Stimulated activated CD8-positive, alpha-beta memory T cell treated with anti-CD3 and anti-CD28 coated beads, Interleukin-4, amount 100 ng/mL, for 48 hours (primary cell): ENCODE measurements at regions not wholly inside any gene's neighbourhood (a gene's known extent, or its start where the extent isn't known, plus 50 kb on each side); places are given as distances from the start of the nearest gene placed in this dataset.

Experiments
- DNase-seq: peaks from one replicate; pipeline ENCODE4 v3.0.0-alpha.2; 2020

DNA sequence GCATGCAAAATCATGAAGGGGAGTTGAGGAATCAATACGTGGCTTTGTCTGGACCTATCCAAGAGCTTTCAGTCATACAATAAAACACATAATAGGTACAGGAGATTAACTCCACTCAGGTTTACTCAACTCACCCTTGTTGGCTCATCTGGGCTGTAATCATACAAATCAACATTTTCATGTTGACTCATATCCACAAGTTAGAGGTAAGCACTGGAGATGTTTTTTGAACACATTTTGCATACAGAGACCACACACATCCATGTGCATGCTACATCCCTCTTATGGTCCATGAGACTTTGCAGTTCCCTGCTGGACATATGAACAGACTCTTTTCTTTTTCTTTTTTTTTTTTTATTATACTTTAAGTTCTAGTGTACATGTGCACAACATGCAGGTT, 336.9 kb upstream of the PIK3C3 start:
- DNase-seq, result no peak

DNA sequence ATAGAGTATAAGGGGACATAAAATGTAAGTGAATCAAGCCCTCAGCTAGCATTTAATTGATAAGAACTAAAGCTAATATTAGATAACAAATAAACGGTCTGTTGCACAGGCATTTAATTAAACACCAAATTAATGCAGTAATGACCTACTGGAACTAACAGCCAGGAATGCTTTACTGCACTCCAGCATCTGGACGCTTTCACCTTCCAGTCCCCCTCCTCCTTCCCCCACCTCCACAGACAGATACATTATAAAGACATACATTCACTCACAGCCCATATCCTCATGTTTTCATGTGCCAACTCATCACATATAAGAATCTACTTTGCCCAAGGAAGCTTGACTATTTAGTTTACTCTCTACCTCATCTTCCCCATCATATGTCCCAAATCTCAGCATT, 337.4 kb upstream of the PIK3C3 start:
- no peak for DNase-seq

DNA sequence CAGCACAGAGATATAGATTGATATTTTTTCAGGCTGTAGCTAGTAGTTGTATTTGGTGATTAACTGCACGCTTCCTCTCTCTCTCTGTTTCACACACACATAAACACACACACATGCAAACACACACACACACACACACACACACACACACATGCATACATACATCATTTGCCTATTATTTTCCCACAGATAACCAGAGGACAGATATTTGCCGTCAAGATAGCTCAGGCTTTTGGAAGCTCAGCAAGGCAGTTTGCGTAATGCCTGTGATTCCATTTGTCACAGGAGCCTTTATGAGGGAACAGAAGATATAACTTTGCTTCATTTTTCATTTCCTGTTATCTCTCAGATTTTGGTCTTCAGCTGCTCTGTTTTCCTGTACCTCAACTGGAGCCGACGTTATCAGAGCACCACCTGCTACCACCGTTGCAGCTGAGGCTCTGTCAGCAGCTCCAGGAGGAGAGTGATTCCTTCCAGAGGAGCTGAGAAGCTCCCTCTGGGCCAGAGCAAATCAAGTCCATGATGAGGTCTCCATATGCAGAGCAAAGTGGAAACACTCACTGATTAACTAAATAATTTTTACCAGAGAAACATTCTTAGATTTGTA, 341.9 kb upstream of the PIK3C3 start:
- no peak for DNase-seq

DNA sequence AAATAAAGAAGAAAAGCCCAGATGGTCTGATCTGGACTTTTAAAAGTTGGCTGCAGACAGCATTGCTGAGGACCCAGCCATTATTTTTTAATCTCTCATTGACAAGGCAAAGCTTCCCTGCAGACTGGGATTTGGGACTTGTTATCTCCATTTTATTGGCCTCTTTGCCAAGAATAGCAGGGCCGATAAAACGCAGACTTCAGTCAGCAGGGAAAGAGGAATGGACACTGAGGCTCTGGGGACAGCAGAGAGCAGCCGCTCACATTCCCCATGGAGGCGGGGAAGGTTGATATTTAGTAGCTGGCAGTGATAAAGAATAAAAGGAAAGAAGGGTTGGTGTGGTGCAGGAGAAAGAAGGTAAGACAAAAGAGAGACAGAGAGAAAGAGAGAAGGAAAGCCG, 350.1 kb upstream of the PIK3C3 start:
- DNase-seq, result no peak

DNA sequence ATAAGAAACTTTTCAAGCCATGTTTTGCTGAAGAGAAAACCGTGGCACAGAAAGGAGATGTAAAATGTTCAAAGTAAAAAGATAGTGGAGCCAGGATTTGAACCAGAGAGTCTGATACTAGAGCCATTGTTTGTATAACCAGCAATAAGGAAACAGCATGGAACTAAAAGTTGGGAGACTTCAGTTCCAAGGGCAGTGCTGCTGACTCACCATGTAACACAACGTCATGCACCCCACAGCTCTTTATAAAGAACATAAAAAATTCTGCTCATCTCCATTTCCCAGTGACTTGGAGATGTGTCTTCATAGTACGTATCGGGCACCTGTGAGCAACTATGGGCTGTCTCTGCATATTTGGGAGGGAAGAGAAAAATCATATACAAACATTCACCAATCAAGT, 353.0 kb upstream of the PIK3C3 start:
- no peak for DNase-seq

DNA sequence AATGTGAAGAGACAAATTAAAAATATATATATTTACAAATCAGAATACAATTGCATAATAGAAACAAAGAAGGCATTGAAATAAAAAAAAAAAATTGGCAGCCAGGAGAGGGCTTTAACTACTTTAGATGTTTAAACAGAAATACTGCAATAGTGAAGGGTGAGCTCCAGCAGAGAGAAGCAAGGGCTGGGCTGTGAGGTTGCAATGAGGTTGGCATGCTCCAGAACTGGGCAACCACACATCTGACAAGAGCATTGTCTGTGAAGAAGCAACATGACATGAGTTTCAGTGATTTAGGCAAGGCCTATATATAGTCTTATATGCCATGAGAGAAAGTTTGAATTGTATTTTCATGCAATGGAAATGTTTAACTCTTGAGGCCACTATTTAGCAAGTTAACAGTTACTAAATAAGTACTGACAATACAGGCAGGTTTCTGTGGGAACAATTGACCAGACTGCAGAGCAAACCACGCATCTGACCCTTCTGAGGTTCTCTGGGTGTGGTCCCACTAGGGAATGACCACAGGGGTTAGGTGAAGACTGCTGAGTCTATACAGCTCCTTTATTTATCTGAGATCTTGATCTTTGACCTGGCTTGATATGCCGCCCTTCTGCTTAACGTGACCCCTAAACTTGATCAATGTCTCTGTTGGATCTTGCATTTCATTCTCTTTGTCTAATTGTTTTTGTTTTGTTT, 354.2 kb upstream of the PIK3C3 start:
- DNase-seq, result no peak

DNA sequence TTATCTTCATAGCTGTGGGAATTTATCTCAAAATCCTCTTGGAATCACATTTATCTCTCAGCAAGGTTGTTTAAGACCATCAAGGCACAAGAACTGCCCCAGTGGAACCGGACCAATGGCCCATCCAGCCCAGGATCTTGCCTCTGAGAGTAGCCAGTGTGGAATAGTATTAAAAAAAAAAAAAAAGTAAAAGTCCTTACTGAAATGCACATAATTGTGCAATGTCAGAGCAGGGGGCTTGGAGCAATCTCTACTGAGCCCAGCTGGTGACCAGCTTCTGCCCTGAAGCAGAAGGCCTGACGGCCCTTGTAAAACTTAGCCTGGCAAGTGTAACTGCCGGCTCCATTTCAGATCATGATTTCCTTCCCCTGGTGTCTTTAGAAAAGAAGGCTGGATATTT, 355.6 kb upstream of the PIK3C3 start:
- DNase-seq, result no peak

DNA sequence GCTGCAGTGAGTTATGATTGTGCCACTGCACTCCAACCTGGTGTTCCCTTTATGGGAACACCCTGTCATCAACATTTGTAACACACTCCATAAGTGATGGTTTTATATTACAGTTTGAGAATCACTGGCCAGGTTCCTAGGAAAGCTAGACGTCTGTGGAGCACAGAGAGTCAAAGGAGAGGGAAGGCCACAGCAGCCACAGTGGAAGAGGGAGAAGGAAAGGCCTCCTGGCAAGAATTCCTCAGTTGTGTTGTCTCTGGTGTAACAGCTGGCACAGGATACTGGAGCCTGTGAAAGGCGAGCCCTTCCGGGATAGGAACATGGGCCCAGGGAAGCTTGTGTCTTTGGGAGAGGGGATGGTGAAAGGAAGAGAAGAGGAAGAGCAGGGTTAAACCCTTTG, 360.5 kb upstream of the PIK3C3 start:
- no peak for DNase-seq

DNA sequence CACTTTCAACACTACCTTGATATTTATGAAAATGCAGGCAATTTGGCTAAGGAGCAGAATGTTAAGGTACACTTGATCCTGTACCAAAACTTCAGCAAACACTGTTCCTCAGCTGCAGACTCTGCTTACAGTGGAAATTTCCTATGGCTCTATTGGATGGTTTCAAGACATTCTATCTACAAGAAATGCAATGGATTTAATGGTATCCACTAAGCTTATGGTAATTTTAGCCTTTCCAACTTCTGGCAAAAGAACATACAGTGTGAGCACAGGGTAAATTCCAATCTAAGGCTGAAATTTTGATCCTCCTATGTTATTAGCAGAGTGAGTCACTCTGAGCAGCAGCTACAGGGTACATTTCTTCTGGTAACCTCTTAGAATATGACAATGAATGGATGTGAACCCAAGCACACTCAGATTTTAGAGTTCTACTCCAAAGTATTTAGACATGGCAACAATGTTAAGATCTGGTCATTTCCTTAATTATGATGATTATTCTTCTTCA, 361.8 kb upstream of the PIK3C3 start:
- DNase-seq, result no peak

DNA sequence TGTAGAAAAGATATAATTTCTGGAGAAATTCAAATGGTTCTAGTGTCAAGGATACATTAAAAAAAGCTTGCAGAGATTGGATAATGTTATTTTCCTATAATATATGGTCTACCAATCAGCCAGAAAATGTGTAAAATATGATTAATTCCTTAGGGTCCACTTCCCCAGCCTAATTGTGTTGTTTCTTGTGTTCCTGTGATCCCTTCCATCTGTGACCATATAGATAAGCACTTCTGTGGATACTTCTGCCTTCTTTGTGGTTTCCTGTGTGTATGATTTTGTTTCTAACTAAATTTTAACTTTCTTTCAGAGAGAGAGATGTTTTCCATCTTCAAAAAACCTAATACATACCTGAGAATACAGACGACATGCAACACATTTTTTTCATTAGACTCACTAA, 367.1 kb upstream of the PIK3C3 start:
- no peak for DNase-seq

DNA sequence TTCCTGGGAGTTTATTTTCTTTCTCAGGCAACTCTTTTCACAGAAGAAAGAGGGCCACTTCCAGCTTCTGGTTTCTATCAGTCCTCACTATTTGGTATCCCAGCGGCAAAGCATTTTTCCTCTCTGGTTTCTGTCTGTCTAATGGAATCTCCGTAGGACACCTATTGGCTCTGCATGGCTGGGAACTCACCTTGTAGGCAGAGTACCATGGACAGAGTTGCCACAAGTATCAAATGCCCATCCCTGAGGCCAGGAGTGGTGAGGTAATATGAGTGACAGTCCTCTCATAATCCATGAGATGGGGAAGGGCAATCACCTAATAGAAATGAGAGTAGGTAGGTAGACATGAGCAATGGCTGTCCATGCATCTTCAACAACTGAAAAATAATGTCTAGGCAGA, 369.5 kb upstream of the PIK3C3 start:
- no peak for DNase-seq

DNA sequence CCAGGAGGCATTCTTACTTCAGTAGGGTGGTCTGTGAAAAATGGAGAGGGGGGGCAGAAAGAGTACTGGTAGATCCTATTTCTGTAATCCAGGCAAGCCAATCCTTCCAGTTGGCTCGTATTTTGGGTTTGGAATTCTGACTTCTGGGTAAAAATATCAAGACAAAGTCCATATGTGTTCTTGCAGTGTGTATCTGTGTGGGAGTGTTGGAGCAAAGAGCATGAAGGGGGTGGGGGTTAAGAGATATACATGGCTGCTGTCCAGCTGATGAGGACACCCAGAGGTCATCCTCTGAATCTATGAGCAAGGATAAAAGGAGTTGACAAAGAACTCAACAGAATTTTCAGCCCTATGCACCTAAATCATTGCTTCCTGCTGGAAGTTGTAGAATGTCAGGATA, 375.8 kb upstream of the PIK3C3 start:
- DNase-seq, result no peak

DNA sequence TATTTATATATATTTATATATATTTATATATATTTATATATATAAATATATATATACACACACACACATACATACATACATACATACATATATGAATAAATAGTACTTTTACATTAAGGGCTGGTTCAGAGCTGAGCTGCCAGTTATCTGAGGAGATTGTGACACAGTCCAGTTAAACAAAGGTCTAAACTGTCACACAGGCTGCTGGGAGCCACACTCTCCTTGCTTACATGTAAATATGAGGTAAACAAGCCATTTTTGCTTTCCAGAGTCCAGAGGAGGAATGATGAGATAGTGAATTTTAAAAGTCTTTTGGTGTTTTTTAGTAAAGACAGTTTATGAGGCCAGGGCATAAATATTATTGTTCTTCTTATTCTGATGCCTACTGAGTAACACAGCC, 377.5 kb upstream of the PIK3C3 start:
- DNase-seq, result no peak

DNA sequence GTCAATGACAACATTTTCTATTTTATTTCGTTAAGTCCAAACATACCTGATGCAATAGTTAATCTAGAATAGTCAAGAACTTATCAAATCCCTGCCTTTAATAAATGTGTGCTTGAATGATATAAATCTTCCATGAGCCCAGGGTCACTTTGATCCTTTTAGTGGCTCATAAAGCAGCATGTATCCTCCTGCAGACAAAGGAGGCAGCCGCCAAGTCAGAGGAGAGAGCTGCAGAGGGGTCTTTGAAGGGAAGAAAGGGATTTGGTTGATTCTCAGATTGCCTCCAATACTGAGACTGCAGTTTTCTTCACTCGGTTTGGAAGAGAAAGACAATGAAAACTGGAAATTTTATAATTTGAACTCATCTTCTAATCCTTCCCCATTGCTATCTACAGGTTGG, 378.4 kb upstream of the PIK3C3 start:
- DNase-seq, result no peak

DNA sequence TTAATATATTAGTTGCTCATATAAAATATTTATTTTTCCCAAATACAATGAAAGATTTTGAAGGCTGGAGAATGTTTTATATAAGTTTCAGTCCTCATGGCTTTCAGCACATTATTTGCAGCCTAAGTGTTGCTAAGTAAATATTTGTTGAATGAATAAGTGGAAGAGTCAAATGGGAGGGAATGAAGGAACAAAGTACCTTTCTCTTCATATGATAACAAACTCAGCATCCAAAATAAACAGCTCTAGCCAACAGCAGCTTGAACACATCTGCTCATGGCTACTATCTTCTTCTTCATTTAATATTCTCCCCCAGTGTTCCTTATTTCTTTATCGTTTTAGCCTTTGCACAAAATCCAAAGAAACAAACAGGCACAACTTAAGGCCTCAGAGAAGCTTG, 385.2 kb upstream of the PIK3C3 start:
- no peak for DNase-seq

DNA sequence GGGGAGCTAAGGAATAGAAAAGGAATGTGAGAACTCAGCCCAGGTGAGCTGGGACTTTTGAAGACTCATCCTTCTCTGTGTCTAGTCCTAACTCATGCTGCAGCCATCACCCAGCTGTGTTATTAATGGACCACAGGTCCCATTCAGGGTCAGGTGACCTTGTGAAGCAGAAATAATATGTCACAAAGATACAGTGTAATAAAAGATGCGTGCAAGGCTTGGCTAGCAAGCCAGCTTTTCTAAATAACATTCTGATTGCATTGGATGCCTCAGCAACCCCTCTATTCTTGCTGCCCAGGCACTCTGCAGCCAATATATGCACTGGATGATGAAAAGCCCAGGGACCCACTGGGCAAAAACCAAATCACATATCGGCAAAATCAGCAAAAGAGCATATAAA, 393.1 kb upstream of the PIK3C3 start:
- no peak for DNase-seq

DNA sequence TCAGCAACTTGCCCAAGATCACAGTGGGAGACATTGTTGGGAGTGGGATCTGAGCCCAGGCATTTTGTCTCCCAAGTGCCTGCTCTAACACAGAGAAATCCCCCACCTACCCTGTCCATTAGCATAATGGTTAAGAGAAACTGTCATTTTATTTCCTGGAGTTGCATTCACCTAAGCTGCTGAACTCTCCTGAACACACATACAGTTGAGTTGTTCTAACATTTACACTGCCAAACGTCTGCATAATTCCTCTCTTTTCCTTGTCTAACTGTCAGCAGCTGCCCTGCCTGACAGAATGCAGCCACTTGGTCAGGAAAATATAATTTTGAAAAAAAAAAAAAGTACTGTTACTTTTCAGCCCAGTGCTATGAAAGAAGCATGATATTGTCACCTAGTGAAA, 396.3 kb upstream of the PIK3C3 start:
- no peak for DNase-seq

DNA sequence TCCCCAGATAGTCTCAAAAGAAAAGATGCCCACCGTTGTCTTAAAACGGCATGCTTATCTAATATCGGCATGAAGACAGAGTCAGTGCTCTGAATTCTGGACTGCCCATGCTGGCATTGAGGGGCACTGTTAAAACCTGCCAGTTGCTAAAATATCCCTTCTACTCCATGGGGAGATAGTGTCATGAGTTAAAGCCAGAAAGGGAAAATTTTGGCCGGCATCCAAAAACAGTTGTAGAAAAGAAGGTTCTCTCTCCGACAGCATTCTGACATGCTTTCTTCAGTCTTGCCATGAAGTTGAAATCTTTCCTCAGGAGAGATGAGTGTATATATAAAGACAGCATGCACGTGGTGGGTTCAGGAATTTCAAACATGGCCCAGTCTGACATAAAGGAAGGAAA, 401.3 kb upstream of the PIK3C3 start:
- DNase-seq, result no peak

DNA sequence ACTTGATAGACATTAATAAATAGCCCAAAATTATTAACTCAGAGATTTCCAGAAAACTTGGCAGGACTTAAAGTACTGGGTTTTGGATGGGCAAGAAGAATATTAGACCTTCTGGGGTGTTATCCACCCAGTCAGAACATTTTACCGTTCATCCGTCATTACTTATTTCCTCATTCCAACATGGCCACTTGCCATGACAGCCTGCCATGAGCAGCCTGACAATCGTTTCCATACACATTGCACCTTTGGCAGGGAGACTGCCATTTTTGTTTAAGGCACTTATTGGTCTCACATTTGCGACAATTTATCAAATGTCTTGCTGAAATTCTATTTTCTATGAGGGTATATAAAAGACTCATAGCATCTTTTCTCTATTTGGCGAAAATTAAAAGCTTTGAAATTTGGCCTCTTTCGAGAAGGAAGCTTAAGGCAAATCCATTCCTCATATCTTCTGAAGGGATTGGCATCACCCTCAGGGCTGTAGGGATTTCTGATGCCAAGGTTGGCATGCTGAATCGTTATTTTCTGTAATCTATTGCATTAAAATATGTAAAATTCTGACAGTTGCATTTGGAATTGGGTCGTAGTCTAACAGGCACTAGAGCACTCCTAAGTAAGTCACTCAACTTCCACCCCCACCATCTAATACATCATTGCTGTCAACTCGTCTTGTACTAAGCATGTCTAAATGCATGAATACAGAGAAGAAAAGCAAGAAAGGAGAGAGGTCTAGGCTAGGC, 406.3 kb upstream of the PIK3C3 start:
- no peak for DNase-seq

DNA sequence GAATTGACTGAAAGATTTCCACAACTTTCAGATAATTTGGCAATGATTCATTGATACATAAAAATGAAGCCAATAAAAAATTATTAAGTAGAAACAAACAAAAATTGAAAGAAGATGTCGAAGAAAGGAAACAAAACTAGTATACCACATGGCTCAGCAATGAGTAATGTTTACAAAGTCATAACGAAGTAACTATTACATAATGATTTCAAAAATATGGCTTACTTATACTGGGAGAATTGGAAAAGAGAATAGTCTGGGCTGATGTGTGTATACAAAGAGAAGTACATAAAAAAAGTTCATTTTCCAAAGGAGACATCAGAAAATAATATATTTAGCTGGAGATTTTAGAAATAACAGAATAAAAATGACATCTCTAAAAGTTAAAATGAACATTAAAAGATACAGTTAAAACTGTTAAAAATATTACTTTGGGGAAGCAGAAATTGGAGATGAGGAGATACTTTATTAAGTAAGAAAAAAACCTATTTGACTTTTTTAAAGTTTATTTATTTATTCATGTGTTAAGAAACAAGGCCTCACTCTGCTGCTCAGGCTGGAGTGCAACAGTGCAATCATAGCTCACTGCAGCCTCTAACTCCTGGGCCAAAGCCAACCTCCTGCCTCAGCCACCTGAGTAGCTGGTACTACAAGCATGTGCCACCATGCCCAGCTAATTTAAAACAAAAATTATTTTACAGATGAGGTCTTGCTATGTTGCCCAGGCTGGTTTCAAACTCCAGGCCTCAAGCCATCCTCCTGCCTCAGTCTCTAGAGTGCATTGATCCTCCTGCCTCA, 409.7 kb upstream of the PIK3C3 start:
- DNase-seq, result no peak

DNA sequence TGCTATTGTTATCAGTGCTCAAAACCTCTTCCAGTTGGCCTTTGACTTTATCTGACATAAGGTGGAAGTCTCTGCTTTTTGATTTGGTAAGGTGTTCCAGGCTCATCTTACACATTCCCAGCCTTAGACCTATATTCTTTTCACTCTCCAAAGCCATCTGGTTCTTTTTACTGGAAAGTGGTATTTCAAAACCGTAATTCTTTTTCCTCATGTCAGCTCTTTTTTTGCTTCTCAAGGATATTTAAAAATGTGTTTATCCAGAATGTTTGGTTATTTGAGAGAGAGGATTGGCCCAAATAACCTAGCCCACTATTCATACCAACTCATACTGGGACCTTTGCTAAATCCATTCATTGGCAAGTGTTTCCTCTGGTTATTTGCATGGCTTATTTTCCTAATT, 411.2 kb upstream of the PIK3C3 start:
- no peak for DNase-seq

DNA sequence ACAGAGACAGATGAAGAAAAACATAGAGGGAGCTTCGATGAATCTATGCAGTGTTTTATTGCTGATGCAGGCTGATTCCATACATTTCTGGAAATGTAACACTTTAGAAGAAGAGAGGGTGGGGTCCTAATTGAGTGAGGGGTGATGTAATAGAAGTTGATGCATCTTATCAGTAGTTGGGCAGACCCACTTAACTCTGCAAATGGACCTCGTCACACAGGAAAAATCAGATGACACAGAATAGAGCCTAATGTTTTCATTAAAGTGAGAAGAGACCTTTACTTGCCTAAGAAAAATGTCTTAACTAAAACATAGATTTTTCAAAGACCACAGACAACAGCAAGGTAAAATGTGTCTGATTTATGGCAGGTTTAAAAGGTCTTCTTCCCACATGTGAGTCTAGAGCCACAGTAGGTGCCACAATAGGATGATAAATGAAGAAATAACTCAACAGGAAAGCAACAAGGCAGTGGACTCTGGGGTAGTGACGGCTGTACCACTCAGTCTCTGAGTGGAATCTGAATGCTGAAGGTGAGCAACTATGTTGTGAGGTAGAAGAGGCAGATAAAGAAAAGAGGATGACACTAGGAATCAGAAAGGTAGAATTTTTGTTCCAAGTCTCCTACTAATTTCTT, 414.7 kb upstream of the PIK3C3 start:
- DNase-seq, result no peak

DNA sequence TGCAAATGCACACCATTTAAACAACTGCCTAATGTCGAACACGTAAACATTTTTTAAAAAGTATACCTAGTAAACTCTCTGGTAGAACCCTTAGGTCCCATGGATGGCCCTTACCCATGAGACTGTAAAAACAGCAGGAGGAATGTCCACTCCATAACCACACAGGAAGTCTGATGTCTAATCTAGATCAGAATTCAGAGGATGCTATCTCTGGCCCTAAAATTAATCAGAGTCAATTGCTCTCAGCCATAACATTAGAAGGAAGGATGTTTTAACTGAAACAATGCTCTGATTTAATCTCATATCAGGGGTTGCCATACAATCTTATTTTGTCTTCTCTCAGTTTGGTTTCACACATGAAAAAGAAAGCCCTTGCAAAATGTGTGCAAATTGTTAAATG, 416.3 kb upstream of the PIK3C3 start:
- DNase-seq, result no peak
